Mammary epithelial cell (primary cell): ENCODE measurements at regions not wholly inside any gene's neighbourhood (a gene's known extent, or its start where the extent isn't known, plus 50 kb on each side); places are given as distances from the start of the nearest gene placed in this dataset.

Source experiments
- EZH2 ChIP-seq: IDR thresholded peaks from 2 replicates; pipeline ENCODE4 v1.6.1; 2012; ENCODE audit warnings: low read length, inconsistent platforms, borderline replicate concordance
- TF ChIP-seq, protein P1 (sequence below), 2 donors: IDR thresholded peaks in 1 of 2; conservative IDR thresholded peaks in 1 of 2; 2 replicates each; pipeline ENCODE4 v1.5.1; 2011 to 2012; ENCODE audit warnings: inconsistent platforms in 2 of 2, low read length in 2 of 2, mild to moderate bottlenecking in 2 of 2, control low read depth in 1 of 2, low read depth in 1 of 2; ENCODE audit not compliant: insufficient read depth in 1 of 2; ENCODE audit errors: extremely low read depth in 1 of 2

DNA sequence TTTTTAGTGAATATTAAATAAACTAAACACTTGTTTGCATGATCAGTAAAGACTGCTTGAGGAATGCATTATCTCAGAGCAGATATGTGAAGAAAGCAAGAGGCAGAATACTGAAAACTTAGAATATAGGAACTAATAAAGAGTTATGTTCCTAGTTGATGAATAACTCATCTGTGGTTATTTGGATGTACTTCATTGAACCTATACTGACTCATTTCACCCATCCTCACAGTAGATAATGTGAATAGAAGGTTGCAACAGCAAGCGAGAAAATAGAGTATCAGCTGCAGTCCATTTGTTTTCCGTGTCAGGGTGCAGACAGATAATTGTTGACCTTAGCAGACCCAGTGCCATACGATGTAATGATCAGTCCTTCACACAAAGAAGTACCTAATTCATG, 945.7 kb upstream of the LRRTM1 start:
- TF ChIP-seq, protein P1, sequence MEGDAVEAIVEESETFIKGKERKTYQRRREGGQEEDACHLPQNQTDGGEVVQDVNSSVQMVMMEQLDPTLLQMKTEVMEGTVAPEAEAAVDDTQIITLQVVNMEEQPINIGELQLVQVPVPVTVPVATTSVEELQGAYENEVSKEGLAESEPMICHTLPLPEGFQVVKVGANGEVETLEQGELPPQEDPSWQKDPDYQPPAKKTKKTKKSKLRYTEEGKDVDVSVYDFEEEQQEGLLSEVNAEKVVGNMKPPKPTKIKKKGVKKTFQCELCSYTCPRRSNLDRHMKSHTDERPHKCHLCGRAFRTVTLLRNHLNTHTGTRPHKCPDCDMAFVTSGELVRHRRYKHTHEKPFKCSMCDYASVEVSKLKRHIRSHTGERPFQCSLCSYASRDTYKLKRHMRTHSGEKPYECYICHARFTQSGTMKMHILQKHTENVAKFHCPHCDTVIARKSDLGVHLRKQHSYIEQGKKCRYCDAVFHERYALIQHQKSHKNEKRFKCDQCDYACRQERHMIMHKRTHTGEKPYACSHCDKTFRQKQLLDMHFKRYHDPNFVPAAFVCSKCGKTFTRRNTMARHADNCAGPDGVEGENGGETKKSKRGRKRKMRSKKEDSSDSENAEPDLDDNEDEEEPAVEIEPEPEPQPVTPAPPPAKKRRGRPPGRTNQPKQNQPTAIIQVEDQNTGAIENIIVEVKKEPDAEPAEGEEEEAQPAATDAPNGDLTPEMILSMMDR (conservative IDR thresholded peaks at IDR 0.05 in 1 of 2, IDR thresholded peaks at IDR 0.05 in 1 of 2; ENCODE audit: extremely low read depth in 1 of 2, insufficient read depth in 1 of 2, low read depth in 1 of 2, low read length in 2 of 2), result no peak
- no peak for TF ChIP-seq EZH2
